Liver (tissue), 3 donors: ENCODE measurements at regions not wholly inside any gene's neighbourhood (a gene's known extent, or its start where the extent isn't known, plus 50 kb on each side); places are given as distances from the start of the nearest gene placed in this dataset.

Experiments used
- CTCF ChIP-seq: fragments of 150-350 bp; IDR thresholded peaks from 2 replicates; pipeline ENCODE4 v1.5.1; 2017; ENCODE audit warnings: improper control_type of control experiment, low read depth, low read length; ENCODE audit not compliant: missing input control
- GABPA ChIP-seq, 2 donors: IDR thresholded peaks in 1 of 2; conservative IDR thresholded peaks in 1 of 2; 2 replicates each; pipeline ENCODE4 v1.6.1; 2016; ENCODE audit warnings: antibody characterized with exemption in 2 of 2, mild to moderate bottlenecking in 1 of 2, moderate library complexity in 1 of 2
- MAX ChIP-seq: IDR thresholded peaks from 2 replicates; pipeline ENCODE4 v1.6.1; 2016; ENCODE audit warnings: antibody characterized with exemption
- REST ChIP-seq: IDR thresholded peaks from 2 replicates; pipeline ENCODE4 v1.6.1; 2016; ENCODE audit warnings: antibody characterized with exemption, mild to moderate bottlenecking
- ZBTB33 ChIP-seq: IDR thresholded peaks from 2 replicates; pipeline ENCODE4 v1.6.1; 2016; ENCODE audit warnings: antibody characterized with exemption
- donor health status: healthy.
- donor health status: healthy.

GRCh38 chr7:66454600-66455225, 174.0 kb upstream of the KCTD7 start:
- no peak for TF ChIP-seq CTCF
- no peak for TF ChIP-seq ZBTB33
- no peak for TF ChIP-seq GABPA (IDR thresholded peaks at IDR 0.05 in 1 of 2, conservative IDR thresholded peaks at IDR 0.05 in 1 of 2)
- no peak for TF ChIP-seq REST
- TF ChIP-seq MAX: no peak
